ENCODE measurements at regions not wholly inside any gene's neighbourhood (a gene's known extent, or its start where the extent isn't known, plus 50 kb on each side); places are given as distances from the start of the nearest gene placed in this dataset.
A peak's percentile ranks its signal among the peaks of the same experiment; 100 is the strongest.
"Not testable (repeated sequence)": the region's sequence is repeated elsewhere in the genome, so short reads cannot be mapped to it uniquely, and the experiment has no call there.

- DNase-seq, result no peak
These were observed 624.2 kb upstream of the SPRY2 start for GRCh38 chr13:80965097-80965496.

GRCh38 chr13:80962855-80963254, 621.9 kb upstream of the SPRY2 start:
- no peak for DNase-seq

DNA sequence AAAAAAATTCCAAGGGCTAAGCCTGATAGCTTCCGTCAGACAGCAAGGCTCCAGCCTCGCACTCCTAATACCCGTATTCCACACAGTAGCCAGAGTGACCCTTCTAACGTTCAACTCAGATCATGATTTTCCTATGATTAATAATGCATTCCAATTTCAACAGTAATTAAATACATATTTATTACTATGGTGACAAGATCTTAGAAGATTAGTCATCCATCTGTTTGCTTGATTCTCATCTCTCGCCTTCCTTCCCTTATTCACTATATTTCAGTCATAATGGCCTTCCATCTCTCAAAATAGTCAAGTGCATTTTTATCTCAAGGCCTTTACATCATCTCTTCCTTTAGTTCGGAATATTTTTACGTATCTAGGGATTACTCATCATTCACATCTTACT, 621.2 kb upstream of the SPRY2 start:
- DNase-seq, result no peak

- DNase-seq, result no peak
These were observed 616.2 kb upstream of the SPRY2 start for GRCh38 chr13:80957019-80957655.

GRCh38 chr13:80955501-80955900, 614.6 kb upstream of the SPRY2 start:
- DNase-seq, result no peak

- no peak for DNase-seq
These were observed 611.2 kb upstream of the SPRY2 start for GRCh38 chr13:80952158-80952557.

GRCh38 chr13:80946008-80946802, 605.3 kb upstream of the SPRY2 start:
- DNase-seq, result no peak

- DNase-seq, result peak; percentile 1
These were observed 604.4 kb upstream of the SPRY2 start for GRCh38 chr13:80945328-80945727.

- no peak for DNase-seq
These were observed 598.7 kb upstream of the SPRY2 start for GRCh38 chr13:80939581-80939980.

DNA sequence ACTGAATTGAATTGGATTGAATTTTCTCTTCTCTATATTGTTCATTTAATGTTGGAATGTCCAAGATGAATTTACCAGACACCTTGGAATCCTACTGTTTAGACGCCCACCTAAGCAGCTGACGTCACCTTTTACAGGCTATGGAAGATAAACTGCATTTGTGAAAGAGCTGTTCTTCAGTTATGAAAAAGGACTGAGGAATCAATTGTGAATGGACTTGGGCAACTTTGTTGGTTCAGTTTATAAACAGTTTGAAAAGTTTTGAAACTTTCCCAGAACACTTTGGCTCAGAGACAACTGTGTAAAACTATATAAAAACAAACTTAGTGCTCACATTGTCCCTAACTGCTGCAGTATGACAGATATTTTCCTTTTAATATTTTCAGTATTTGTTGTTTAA, 590.8 kb upstream of the SPRY2 start:
- no peak for DNase-seq

GRCh38 chr13:80931118-80931517, 590.2 kb upstream of the SPRY2 start:
- no peak for DNase-seq

DNA sequence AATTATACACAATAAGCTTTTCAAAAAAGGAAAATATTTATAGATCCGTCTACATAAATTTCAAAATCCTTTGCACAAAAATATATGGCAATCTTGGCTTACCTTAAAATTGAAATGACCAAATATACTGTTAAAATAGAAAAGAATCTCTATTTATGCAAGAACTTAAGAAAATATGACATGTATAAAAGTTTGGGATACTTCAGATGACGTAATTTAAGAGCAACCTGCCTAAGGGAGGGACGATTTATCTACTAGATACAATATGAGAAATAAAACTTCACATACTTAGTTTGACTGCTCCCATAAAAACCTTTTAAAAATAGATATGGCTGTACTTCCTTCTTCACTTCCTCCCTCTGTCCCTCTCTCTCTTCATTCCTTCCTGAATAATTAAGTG, 587.3 kb upstream of the SPRY2 start:
- DNase-seq, result no peak

GRCh38 chr13:80926024-80926423, 585.1 kb upstream of the SPRY2 start:
- DNase-seq, result not testable (repeated sequence)

DNA sequence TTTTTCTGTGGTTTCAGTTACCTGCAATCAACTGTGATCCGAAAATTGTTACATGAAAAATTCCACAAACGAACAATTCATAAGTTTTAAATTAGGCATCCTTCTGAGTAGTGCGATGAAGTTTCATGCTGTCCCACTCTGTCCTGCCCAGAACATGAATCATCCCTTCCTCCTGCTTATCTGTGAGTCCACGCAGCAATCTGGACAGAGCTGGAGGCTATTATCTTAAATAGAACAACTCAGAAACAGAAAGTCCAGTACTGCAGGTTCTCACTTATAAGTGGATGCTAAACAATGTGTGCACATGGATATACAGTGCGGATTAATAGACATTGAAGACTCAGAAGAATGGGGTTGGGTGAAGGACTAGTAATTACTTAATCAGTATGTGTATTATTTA, 583.7 kb upstream of the SPRY2 start:
- DNase-seq, result no peak

DNA sequence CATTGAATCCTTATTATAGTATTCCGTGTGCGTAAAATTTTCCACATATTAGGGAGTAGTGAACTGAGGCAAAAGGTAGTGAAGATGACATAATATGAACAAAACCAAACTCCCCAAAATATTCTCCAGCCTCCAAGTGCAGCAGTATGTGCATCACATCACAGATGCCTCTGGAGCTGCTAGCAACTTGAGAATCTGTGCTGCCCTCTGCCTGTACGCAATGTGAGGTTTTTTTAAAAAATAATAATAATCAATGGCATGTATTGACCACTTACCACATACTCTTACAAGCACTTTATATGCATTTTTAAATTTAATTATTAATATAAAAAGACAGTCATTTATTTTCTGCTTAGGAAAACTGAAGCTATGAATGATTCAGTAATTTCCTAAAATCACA, 583.0 kb upstream of the SPRY2 start:
- DNase-seq, result no peak

- DNase-seq, result no peak
These were observed 581.0 kb upstream of the SPRY2 start for GRCh38 chr13:80921971-80922370.

DNA sequence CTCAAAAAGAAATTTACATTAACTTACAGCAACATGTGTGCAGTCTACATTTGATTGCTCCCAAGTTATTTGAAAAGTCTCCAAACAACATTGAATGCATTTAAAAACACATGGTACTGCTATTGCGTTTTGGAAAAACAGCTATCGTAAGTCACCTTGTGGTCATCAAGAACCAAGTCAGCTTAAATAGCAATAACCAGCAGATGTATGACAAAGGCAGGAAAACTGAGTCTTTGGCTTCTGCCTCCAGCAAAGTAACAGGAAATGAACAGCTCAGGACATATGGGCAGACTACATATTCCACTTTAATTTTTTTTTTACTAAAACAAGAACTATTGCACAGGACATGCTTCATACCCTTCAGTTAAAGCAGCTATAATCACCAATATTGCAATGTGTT, 580.6 kb upstream of the SPRY2 start:
- DNase-seq, result no peak

GRCh38 chr13:80906860-80907259, 565.9 kb upstream of the SPRY2 start:
- no peak for DNase-seq

DNA sequence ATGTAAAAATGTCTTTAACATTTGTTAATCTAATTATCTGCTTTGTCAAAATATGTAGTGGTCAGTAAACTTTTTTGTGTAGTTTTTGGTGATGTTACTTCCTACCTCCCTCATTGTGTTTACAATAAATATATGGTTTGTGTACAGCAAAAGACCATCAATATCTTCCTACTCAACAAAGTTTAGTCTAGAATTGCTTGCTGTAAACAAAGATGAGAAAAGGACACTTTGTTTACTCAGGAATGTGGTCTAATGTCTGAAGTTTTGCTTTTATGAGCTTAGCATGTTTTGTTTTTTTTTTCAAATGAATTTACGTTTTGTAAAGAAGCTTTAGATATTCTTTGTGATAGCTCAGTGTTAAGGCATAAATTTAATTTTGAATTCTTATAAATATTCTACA, 563.5 kb upstream of the SPRY2 start:
- DNase-seq, result no peak

- no peak for DNase-seq
These were observed 563.0 kb upstream of the SPRY2 start for GRCh38 chr13:80903911-80904310.

GRCh38 chr13:80901530-80901929, 560.6 kb upstream of the SPRY2 start:
- no peak for DNase-seq

GRCh38 chr13:80901111-80901510, 560.2 kb upstream of the SPRY2 start:
- no peak for DNase-seq

DNA sequence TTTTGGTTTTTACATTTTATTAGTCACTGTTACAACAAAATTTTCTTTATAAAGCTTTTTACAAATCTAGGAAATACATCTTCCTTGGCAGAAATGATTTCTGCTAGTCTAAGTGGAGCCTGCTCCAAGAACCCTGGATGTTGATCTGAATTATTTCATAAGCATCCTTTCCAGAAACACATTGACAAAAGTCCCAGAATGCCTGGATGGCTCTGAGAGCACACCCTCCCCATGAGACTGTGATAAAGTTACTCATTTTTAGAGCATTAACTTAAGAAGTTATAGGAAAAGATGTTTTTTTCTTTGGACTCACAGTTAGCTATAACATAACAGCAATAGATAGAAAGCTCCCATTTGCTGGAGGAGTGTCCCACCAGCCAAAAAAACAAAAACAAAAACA, 559.6 kb upstream of the SPRY2 start:
- DNase-seq, result no peak

DNA sequence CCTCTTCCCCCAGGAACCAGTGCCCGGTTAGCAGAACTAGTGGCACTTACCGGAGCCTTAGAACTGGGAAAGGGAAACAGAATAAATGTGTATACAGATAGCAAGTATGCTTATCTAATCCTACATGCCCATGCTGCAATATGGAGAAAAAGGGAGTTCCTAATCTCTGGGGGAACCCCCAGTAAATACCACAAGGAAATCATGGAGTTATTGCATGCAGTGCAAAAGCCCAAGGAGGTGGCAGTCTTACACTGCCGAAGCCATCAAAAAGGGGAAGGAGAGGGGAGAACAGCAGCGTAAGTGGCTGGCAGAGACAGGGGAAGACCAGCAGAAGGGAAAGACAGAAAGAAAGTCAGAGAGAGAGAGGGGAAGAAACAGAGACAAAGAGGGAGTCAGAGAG, 556.7 kb upstream of the SPRY2 start:
- DNase-seq, result not testable (repeated sequence)

DNA sequence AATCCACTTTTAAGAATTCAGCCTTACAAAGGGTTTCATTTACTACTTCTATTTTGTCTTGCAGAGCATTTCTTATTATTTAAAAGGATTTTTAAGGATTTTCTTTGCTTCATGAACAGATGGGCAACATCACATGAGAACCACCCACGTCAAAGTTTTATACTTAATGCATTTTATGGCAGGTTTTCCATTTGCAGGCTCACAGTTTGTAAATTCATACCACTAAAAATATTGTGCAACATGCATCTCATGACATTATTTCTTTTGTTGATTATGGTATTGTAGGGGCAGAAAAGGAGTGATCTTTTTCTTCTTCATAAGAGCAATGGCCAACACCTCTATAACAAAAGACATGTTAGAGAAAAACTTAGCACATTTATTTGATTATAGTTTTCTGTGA, 554.0 kb upstream of the SPRY2 start:
- no peak for DNase-seq
